GM10248 (cell line): ENCODE measurements at regions not wholly inside any gene's neighbourhood (a gene's known extent, or its start where the extent isn't known, plus 50 kb on each side); places are given as distances from the start of the nearest gene placed in this dataset.

Source experiments
- CTCF ChIA-PET: fragments of 300-600 bp; sonication (Branson Sonifier 250); formaldehyde crosslinking; extraction: SDS; loops from one replicate; lab custom pipeline; 2021; ENCODE audit warnings: antibody characterized with exemption; lab: Yijun Ruan, JAX
- POLR2A ChIA-PET: fragments of 350-650 bp; sonication (Branson Sonifier 250); formaldehyde crosslinking; extraction: SDS; loops from one replicate; lab custom pipeline; 2020; ENCODE audit warnings: antibody characterized with exemption; lab: Yijun Ruan, JAX
- DNase-seq: peaks from one replicate; pipeline ENCODE4 v3.0.0; 2012; ENCODE audit errors: extremely low spot score
- CTCF ChIP-seq: IDR thresholded peaks from 2 replicates; pipeline ENCODE4 v1.5.1; 2012; ENCODE audit warnings: mild to moderate bottlenecking, low read depth; ENCODE audit errors: extremely low read depth, missing control alignments, control extremely low read depth

- no peak for TF ChIP-seq CTCF
- ChIA-PET POLR2A (no interaction called here), CTCF (no interaction called here)
- no peak for DNase-seq
Measured at GRCh38 chr3:193008654-193009053, 91.0 kb upstream of the MB21D2 start.

GRCh38 chr3:193010191-193010590 lies 92.5 kb upstream of the MB21D2 start:
- CTCF ChIA-PET: interaction anchor here (1.3 kb wide), 1 partner anchor 24 kb away, joined by 3 read pairs; no protein-coding TSS in a partner anchor
- POLR2A ChIA-PET: no interaction called here
- DNase-seq: no peak
- TF ChIP-seq CTCF: no peak

- ChIA-PET POLR2A (no interaction called here), CTCF (no interaction called here)
- DNase-seq: no peak
- no peak for TF ChIP-seq CTCF
Measured at GRCh38 chr3:193011958-193012357, 94.3 kb upstream of the MB21D2 start.

GRCh38 chr3:193014902-193015301 lies 97.2 kb upstream of the MB21D2 start:
- no peak for DNase-seq
- no peak for TF ChIP-seq CTCF
- CTCF ChIA-PET: interaction anchor here (0.9 to 3.2 kb wide), 5 partner anchors 10 to 529 kb away, joined by 3 to 11 read pairs (median 4); no protein-coding TSS in a partner anchor
- POLR2A ChIA-PET: interaction anchor here (0.6 kb wide), 1 partner anchor 34 kb away, joined by 3 read pairs; no protein-coding TSS in a partner anchor

GRCh38 chr3:193016437-193016901 lies 98.8 kb upstream of the MB21D2 start:
- no peak for TF ChIP-seq CTCF
- CTCF ChIA-PET: interaction anchor here (1.1 to 3.2 kb wide), 5 partner anchors 8 to 209 kb away, joined by 3 to 11 read pairs (median 3); no protein-coding TSS in a partner anchor
- no peak for DNase-seq
- POLR2A ChIA-PET: no interaction called here

GRCh38 chr3:193021506-193022010 lies 103.9 kb upstream of the MB21D2 start:
- no peak for TF ChIP-seq CTCF
- ChIA-PET CTCF (interaction anchor here (1.0 kb wide), 1 partner anchor 11 kb away, joined by 3 read pairs; no protein-coding TSS in a partner anchor), POLR2A (no interaction called here)
- DNase-seq: no peak
